ENCODE measurements at regions not wholly inside any gene's neighbourhood (a gene's known extent, or its start where the extent isn't known, plus 50 kb on each side); places are given as distances from the start of the nearest gene placed in this dataset.

DNA sequence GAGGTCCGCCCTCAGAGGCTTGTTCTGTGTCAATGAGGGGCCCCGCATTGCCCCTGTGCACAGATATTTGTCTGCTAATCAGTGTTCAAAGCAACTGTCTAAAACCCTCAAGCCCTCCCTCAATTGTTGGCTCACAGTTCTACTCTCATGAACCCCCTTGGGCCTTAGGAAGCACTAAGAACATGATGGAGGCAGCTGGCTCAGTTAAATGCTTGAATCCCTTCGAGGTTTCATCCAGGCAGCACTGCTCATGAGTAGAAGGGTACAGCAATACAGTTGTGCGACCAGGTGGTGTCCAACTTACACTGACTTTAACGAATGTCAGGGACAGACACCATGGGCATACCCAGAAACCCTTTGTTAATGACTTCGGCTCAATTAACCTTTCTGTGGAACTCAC lies 89.2 kb upstream of the WSCD1 start:
- Histone ChIP-seq H3K27ac (ENCODE audit: low read depth in 1 of 2, low read length in 2 of 2) (no peak overlapping the region), H3K4me1 (ENCODE audit: control insufficient read depth in 4 of 4, insufficient read depth in 4 of 4, low read length in 3 of 4) (no peaks in the 10 kb centered on the region), H3K9me3 (ENCODE audit: control insufficient read depth in 4 of 4, low read length in 3 of 4) (peaks cover 0 to 3% (median 0%) of the 10 kb centered on the region in 4 donors), H3K9ac (ENCODE audit: low read depth in 1 of 2, low read length in 2 of 2) (no peak overlapping the region), H3K4me3 (ENCODE audit: low read depth in 1 of 3, low read length in 3 of 3) (no peak overlapping the region), H3K36me3 (ENCODE audit: control insufficient read depth in 4 of 4, insufficient read depth in 3 of 4, low read depth in 1 of 4, low read length in 3 of 4) (no peaks in the 10 kb centered on the region), H3K27me3 (ENCODE audit: control insufficient read depth in 4 of 4, insufficient read depth in 4 of 4, low read length in 3 of 4) (no peaks in the 10 kb centered on the region)
- 88% methylated on average over 6 of the region's 6 CpGs for WGBS
- DNase-seq (ENCODE audit: low spot score) = no peak
- TF ChIP-seq JUND (IDR thresholded peaks at IDR 0.05) (no peak), NR2F2 (IDR thresholded peaks at IDR 0.05) (no peak), RXRA (IDR thresholded peaks at IDR 0.05) (no peak), HNF4G (IDR thresholded peaks at IDR 0.05) (no peak), FOXA2 (IDR thresholded peaks at IDR 0.05) (no peak), EGR1 (IDR thresholded peaks at IDR 0.05; ENCODE audit: low read depth in 2 of 2) (no peak), TAF1 (conservative IDR thresholded peaks at IDR 0.05) (no peak), FOXA1 (IDR thresholded peaks at IDR 0.05) (no peak), YY1 (IDR thresholded peaks at IDR 0.05) (no peak), GABPA (IDR thresholded peaks at IDR 0.05 in 1 of 2, conservative IDR thresholded peaks at IDR 0.05 in 1 of 2) (no peak), HNF4A (conservative IDR thresholded peaks at IDR 0.05) (no peak), RAD21 (IDR thresholded peaks at IDR 0.05) (no peak), SP1 (IDR thresholded peaks at IDR 0.05) (no peak)
- TF ChIP-seq, protein P1, sequence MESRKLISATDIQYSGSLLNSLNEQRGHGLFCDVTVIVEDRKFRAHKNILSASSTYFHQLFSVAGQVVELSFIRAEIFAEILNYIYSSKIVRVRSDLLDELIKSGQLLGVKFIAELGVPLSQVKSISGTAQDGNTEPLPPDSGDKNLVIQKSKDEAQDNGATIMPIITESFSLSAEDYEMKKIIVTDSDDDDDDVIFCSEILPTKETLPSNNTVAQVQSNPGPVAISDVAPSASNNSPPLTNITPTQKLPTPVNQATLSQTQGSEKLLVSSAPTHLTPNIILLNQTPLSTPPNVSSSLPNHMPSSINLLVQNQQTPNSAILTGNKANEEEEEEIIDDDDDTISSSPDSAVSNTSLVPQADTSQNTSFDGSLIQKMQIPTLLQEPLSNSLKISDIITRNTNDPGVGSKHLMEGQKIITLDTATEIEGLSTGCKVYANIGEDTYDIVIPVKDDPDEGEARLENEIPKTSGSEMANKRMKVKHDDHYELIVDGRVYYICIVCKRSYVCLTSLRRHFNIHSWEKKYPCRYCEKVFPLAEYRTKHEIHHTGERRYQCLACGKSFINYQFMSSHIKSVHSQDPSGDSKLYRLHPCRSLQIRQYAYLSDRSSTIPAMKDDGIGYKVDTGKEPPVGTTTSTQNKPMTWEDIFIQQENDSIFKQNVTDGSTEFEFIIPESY (IDR thresholded peaks at IDR 0.05) = no peak
- TF ChIP-seq, protein P2, sequence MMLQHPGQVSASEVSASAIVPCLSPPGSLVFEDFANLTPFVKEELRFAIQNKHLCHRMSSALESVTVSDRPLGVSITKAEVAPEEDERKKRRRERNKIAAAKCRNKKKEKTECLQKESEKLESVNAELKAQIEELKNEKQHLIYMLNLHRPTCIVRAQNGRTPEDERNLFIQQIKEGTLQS (IDR thresholded peaks at IDR 0.05) = no peak
- TF ChIP-seq, protein P3, sequence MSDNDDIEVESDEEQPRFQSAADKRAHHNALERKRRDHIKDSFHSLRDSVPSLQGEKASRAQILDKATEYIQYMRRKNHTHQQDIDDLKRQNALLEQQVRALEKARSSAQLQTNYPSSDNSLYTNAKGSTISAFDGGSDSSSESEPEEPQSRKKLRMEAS (IDR thresholded peaks at IDR 0.05) = no peak
- TF ChIP-seq, protein P4, sequence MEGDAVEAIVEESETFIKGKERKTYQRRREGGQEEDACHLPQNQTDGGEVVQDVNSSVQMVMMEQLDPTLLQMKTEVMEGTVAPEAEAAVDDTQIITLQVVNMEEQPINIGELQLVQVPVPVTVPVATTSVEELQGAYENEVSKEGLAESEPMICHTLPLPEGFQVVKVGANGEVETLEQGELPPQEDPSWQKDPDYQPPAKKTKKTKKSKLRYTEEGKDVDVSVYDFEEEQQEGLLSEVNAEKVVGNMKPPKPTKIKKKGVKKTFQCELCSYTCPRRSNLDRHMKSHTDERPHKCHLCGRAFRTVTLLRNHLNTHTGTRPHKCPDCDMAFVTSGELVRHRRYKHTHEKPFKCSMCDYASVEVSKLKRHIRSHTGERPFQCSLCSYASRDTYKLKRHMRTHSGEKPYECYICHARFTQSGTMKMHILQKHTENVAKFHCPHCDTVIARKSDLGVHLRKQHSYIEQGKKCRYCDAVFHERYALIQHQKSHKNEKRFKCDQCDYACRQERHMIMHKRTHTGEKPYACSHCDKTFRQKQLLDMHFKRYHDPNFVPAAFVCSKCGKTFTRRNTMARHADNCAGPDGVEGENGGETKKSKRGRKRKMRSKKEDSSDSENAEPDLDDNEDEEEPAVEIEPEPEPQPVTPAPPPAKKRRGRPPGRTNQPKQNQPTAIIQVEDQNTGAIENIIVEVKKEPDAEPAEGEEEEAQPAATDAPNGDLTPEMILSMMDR (IDR thresholded peaks at IDR 0.05; ENCODE audit: low read depth, low read length, missing input control) = no peak
- TF ChIP-seq, protein P5, sequence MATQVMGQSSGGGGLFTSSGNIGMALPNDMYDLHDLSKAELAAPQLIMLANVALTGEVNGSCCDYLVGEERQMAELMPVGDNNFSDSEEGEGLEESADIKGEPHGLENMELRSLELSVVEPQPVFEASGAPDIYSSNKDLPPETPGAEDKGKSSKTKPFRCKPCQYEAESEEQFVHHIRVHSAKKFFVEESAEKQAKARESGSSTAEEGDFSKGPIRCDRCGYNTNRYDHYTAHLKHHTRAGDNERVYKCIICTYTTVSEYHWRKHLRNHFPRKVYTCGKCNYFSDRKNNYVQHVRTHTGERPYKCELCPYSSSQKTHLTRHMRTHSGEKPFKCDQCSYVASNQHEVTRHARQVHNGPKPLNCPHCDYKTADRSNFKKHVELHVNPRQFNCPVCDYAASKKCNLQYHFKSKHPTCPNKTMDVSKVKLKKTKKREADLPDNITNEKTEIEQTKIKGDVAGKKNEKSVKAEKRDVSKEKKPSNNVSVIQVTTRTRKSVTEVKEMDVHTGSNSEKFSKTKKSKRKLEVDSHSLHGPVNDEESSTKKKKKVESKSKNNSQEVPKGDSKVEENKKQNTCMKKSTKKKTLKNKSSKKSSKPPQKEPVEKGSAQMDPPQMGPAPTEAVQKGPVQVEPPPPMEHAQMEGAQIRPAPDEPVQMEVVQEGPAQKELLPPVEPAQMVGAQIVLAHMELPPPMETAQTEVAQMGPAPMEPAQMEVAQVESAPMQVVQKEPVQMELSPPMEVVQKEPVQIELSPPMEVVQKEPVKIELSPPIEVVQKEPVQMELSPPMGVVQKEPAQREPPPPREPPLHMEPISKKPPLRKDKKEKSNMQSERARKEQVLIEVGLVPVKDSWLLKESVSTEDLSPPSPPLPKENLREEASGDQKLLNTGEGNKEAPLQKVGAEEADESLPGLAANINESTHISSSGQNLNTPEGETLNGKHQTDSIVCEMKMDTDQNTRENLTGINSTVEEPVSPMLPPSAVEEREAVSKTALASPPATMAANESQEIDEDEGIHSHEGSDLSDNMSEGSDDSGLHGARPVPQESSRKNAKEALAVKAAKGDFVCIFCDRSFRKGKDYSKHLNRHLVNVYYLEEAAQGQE (IDR thresholded peaks at IDR 0.05) = no peak
